IMR-90 (cell line): ENCODE measurements at regions not wholly inside any gene's neighbourhood (a gene's known extent, or its start where the extent isn't known, plus 50 kb on each side); places are given as distances from the start of the nearest gene placed in this dataset.

Source experiments
- ATAC-seq: fragments of 200-7000 bp; cut with Tn5 transposase; 2 replicates; pipeline ENCODE4 v1.9.1; 2020; ENCODE audit warnings: low read depth, mild to moderate bottlenecking, moderate library complexity
- BruUV-seq: library from RNA; stranded (reverse); fragments of 400-500 nt; replicated peaks from 2 replicates; lab custom pipeline; 2021; lab: Mats Ljungman, UMichigan
- CTCF ChIA-PET: fragments of 300-600 bp; formaldehyde crosslinking; extraction: SDS; loops from one replicate; lab custom pipeline; 2021; ENCODE audit warnings: antibody characterized with exemption; lab: Yijun Ruan, JAX
- POLR2A ChIA-PET: fragments of 300-600 bp; sonication (Branson Sonifier 250); formaldehyde crosslinking; loops from one replicate; lab custom pipeline; 2022; ENCODE audit warnings: antibody characterized with exemption; ENCODE audit not compliant: unreplicated experiment; lab: Charles Lee
- DNase-seq: peaks from one replicate; pipeline ENCODE4 v3.0.0; 2013
- H2AFZ ChIP-seq: replicated peaks from 2 replicates; pipeline ENCODE3; 2013; ENCODE audit warnings: low read length, mild to moderate bottlenecking; ENCODE audit not compliant: poor library complexity
- H2AK5ac ChIP-seq: 2 replicates; pipeline ENCODE4 v1.6.1; 2013; ENCODE audit warnings: low read depth, low read length, inconsistent platforms
- H2AK9ac ChIP-seq: replicated peaks from 2 replicates; pipeline ENCODE3; 2013; ENCODE audit warnings: mild to moderate bottlenecking, low read depth, low read length, moderate library complexity; ENCODE audit not compliant: poor library complexity
- H2BK120ac ChIP-seq: 2 replicates; pipeline ENCODE4 v1.6.1; 2013; ENCODE audit warnings: low read depth, low read length, inconsistent platforms
- H2BK15ac ChIP-seq: 3 replicates; pipeline ENCODE4 v1.6.1; 2013; ENCODE audit warnings: low read depth, low read length, inconsistent platforms
- H2BK20ac ChIP-seq: 2 replicates; pipeline ENCODE4 v1.6.1; 2013; ENCODE audit warnings: low read depth, mild to moderate bottlenecking, inconsistent platforms, low read length, moderate library complexity
- H2BK5ac ChIP-seq: 2 replicates; pipeline ENCODE4 v1.6.1; 2013; ENCODE audit warnings: mild to moderate bottlenecking, low read depth, low read length, inconsistent platforms; ENCODE audit not compliant: poor library complexity, severe bottlenecking
- H3K14ac ChIP-seq: replicated peaks from 2 replicates; pipeline ENCODE4 v1.6.1; 2013; ENCODE audit warnings: low read depth, low read length, inconsistent platforms
- H3K18ac ChIP-seq: 2 replicates; pipeline ENCODE4 v1.6.1; 2013; ENCODE audit warnings: low read depth, low read length, control low read depth
- H3K23ac ChIP-seq: 2 replicates; pipeline ENCODE4 v1.6.1; 2013; ENCODE audit warnings: low read depth, low read length, inconsistent platforms
- H3K27ac ChIP-seq: 2 replicates; pipeline ENCODE4 v1.5.1; 2013; ENCODE audit warnings: mild to moderate bottlenecking, control low read depth, low read length; ENCODE audit not compliant: insufficient read depth
- H3K27me3 ChIP-seq: 2 replicates; pipeline ENCODE4 v1.6.1; 2013; ENCODE audit warnings: low read length; ENCODE audit not compliant: control insufficient read depth, insufficient read depth
- H3K36me3 ChIP-seq: 2 replicates; pipeline ENCODE4 v1.6.1; 2013; ENCODE audit warnings: low read length, mixed read lengths; ENCODE audit not compliant: control insufficient read depth, insufficient read depth
- H3K4ac ChIP-seq: 2 replicates; pipeline ENCODE4 v1.6.1; 2013; ENCODE audit warnings: low read depth, low read length, inconsistent platforms
- H3K4me1 ChIP-seq: 2 replicates; pipeline ENCODE4 v1.6.1; 2013; ENCODE audit warnings: low read length, mixed read lengths; ENCODE audit not compliant: control insufficient read depth, insufficient read depth
- H3K4me2 ChIP-seq: 2 replicates; pipeline ENCODE4 v1.6.1; 2013; ENCODE audit warnings: low read depth, mild to moderate bottlenecking, control low read depth, low read length, moderate library complexity
- H3K4me3 ChIP-seq: 2 replicates; pipeline ENCODE4 v1.5.1; 2013; ENCODE audit warnings: low read depth, mild to moderate bottlenecking, control low read depth, low read length, moderate library complexity; ENCODE audit not compliant: insufficient read depth
- H3K56ac ChIP-seq: 2 replicates; pipeline ENCODE4 v1.6.1; 2013; ENCODE audit warnings: low read length, inconsistent platforms; ENCODE audit not compliant: insufficient read depth; ENCODE audit errors: extremely low read depth
- H3K79me1 ChIP-seq, 2 experiments: 2 replicates each; pipeline ENCODE4 v1.6.1; 2013; ENCODE audit warnings: low read length in 2 of 2, inconsistent platforms in 1 of 2, low read depth in 1 of 2
- H3K9ac ChIP-seq: 2 replicates; pipeline ENCODE4 v1.6.1; 2013; ENCODE audit warnings: low read depth, low read length, control low read depth
- H3K9me1 ChIP-seq: 2 replicates; pipeline ENCODE4 v1.6.1; 2013; ENCODE audit warnings: low read length, inconsistent platforms; ENCODE audit not compliant: insufficient read depth
- H3K9me3 ChIP-seq: 2 replicates; pipeline ENCODE4 v1.6.1; 2013; ENCODE audit warnings: low read length; ENCODE audit not compliant: control insufficient read depth, insufficient read depth
- H4K20me1 ChIP-seq: 2 replicates; pipeline ENCODE4 v1.6.1; 2013; ENCODE audit warnings: low read length, inconsistent platforms; ENCODE audit not compliant: insufficient read depth
- H4K5ac ChIP-seq: 2 replicates; pipeline ENCODE4 v1.6.1; 2013; ENCODE audit warnings: mild to moderate bottlenecking, low read depth, low read length, control low read depth
- H4K8ac ChIP-seq, 2 experiments: 2 replicates each; pipeline ENCODE4 v1.6.1; 2013; ENCODE audit warnings: low read depth in 2 of 2, low read length in 2 of 2, control low read depth in 1 of 2, inconsistent platforms in 1 of 2
- H4K91ac ChIP-seq: 2 replicates; pipeline ENCODE4 v1.6.1; 2013; ENCODE audit warnings: low read depth, low read length, inconsistent platforms; ENCODE audit not compliant: insufficient read depth
- MAZ ChIP-seq: IDR thresholded peaks from 2 replicates; pipeline ENCODE4 v1.6.1; 2012; ENCODE audit warnings: low read depth, mild to moderate bottlenecking, low read length, improper control_type of control experiment, moderate library complexity, borderline replicate concordance
- RFX5 ChIP-seq: IDR thresholded peaks from 2 replicates; pipeline ENCODE4 v1.8.0; 2012; ENCODE audit warnings: low read depth, mild to moderate bottlenecking, low read length, moderate library complexity
- dilution Hi-C: fragments of 300-500 bp; cut with HindIII; formaldehyde crosslinking; loops from one replicate; pipeline ENCODE4 v1.14.3; 2018; ENCODE audit warnings: low sequenced_read_pairs; ENCODE audit not compliant: unreplicated experiment
- in situ Hi-C: fragments of 300-500 bp; cut with MboI; formaldehyde crosslinking; loops from 3 replicates; pipeline ENCODE4 v1.14.3; 2019; ENCODE audit warnings: low sequenced_read_pairs, inconsistent platforms, mixed read lengths
- intact Hi-C: fragments of 100-400 bp; cut with micrococcal nuclease; formaldehyde crosslinking; loops from 2 replicates; pipeline ENCODE4 v1.10.0; 2022

- no peaks in the 10 kb centered on the region for H3K27me3 ChIP-seq
- H2BK5ac ChIP-seq: no peak overlapping the region
- no peaks in the 10 kb centered on the region for H3K4me1 ChIP-seq
- dilution Hi-C loops (no loop called here), intact Hi-C loops (no loop called here), in situ Hi-C loops (no loop called here)
- DNase-seq: no peak
- H2AFZ ChIP-seq: no peak overlapping the region
- ChIA-PET POLR2A (no interaction called here), CTCF (no interaction called here)
- H3K56ac ChIP-seq: no peak overlapping the region
- no peak overlapping the region for H3K4me2 ChIP-seq
- BruUV-seq: no TSS peak
- H2AK9ac ChIP-seq: no peak overlapping the region
- no peak overlapping the region for H3K9ac ChIP-seq
- no peak overlapping the region for H4K8ac ChIP-seq
- no peaks in the 10 kb centered on the region for H3K79me1 ChIP-seq
- no peak overlapping the region for H3K4me3 ChIP-seq
- no peak overlapping the region for H3K23ac ChIP-seq
- TF ChIP-seq RFX5 (no peak), MAZ (no peak)
- no peak overlapping the region for H3K4ac ChIP-seq
- no peak overlapping the region for H2AK5ac ChIP-seq
- no peak overlapping the region for H3K27ac ChIP-seq
- no peak overlapping the region for H2BK20ac ChIP-seq
- H3K9me1 ChIP-seq: no peaks in the 10 kb centered on the region
- H4K20me1 ChIP-seq: no peaks in the 10 kb centered on the region
- H4K91ac ChIP-seq: no peak overlapping the region
- no peak overlapping the region for H2BK15ac ChIP-seq
- H3K18ac ChIP-seq: no peak overlapping the region
- H2BK120ac ChIP-seq: no peak overlapping the region
- no peaks in the 10 kb centered on the region for H3K9me3 ChIP-seq
- no peak overlapping the region for H3K14ac ChIP-seq
- no peaks in the 10 kb centered on the region; the same call in 1 of the 2 replicates for H3K36me3 ChIP-seq
- H4K5ac ChIP-seq: no peak overlapping the region
- ATAC-seq: no peak
These were observed 98.4 kb downstream of the PCDH7 start for GRCh38 chr4:30818541-30818940.
